ENCODE measurements at regions not wholly inside any gene's neighbourhood (a gene's known extent, or its start where the extent isn't known, plus 50 kb on each side); places are given as distances from the start of the nearest gene placed in this dataset.
A peak's percentile ranks its signal among the peaks of the same experiment; 100 is the strongest.

- DNase-seq (ENCODE audit: low read depth, low spot score): no peak
- H3K27me3 ChIP-seq (ENCODE audit: control insufficient read depth, insufficient read depth, low read length): no peaks in the 10 kb centered on the region
These were observed 125.4 kb downstream of the RIPK4 start for GRCh38 chr21:41641510-41641815.

GRCh38 chr21:41640748-41641509 lies 125.9 kb downstream of the RIPK4 start:
- no peak for DNase-seq (ENCODE audit: low read depth, low spot score)
- no peaks in the 10 kb centered on the region for H3K27me3 ChIP-seq (ENCODE audit: control insufficient read depth, insufficient read depth, low read length)
- ChIA-PET CTCF (no interaction called here), POLR2A (no interaction called here)
- TF ChIP-seq, protein P1, sequence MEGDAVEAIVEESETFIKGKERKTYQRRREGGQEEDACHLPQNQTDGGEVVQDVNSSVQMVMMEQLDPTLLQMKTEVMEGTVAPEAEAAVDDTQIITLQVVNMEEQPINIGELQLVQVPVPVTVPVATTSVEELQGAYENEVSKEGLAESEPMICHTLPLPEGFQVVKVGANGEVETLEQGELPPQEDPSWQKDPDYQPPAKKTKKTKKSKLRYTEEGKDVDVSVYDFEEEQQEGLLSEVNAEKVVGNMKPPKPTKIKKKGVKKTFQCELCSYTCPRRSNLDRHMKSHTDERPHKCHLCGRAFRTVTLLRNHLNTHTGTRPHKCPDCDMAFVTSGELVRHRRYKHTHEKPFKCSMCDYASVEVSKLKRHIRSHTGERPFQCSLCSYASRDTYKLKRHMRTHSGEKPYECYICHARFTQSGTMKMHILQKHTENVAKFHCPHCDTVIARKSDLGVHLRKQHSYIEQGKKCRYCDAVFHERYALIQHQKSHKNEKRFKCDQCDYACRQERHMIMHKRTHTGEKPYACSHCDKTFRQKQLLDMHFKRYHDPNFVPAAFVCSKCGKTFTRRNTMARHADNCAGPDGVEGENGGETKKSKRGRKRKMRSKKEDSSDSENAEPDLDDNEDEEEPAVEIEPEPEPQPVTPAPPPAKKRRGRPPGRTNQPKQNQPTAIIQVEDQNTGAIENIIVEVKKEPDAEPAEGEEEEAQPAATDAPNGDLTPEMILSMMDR (IDR thresholded peaks at IDR 0.05; ENCODE audit: low read depth, low read length): no peak
- peak overlapping the region; percentile 93 for H3K27ac ChIP-seq (ENCODE audit: low read depth, low read length)
- H3K9me3 ChIP-seq (ENCODE audit: control insufficient read depth, insufficient read depth, low read length): peaks cover 6% of the 10 kb centered on the region
- no peak overlapping the region for H3K4me3 ChIP-seq (ENCODE audit: low read depth, low read length)

More at GRCh38 chr21:41641510-41641815, 125.4 kb downstream of the RIPK4 start:
- POLR2A ChIA-PET: no interaction called here
- H3K27ac ChIP-seq (ENCODE audit: low read depth, low read length): peak overlapping the region; percentile 93
- CTCF ChIA-PET: interaction anchor here (1.2 kb wide), 1 partner anchor 14 kb away, joined by 4 read pairs; no protein-coding TSS in a partner anchor
- no peak overlapping the region for H3K4me3 ChIP-seq (ENCODE audit: low read depth, low read length)
- peaks cover 6% of the 10 kb centered on the region for H3K9me3 ChIP-seq (ENCODE audit: control insufficient read depth, insufficient read depth, low read length)
- TF ChIP-seq, protein P1 (IDR thresholded peaks at IDR 0.05; ENCODE audit: low read depth, low read length): no peak

GRCh38 chr21:41639766-41640165 lies 127.1 kb downstream of the RIPK4 start:
- CTCF ChIA-PET: no interaction called here
- no peak for DNase-seq (ENCODE audit: low read depth, low spot score)
- Histone ChIP-seq H3K4me3 (ENCODE audit: low read depth, low read length) (no peak overlapping the region), H3K27me3 (ENCODE audit: control insufficient read depth, insufficient read depth, low read length) (no peaks in the 10 kb centered on the region), H3K27ac (ENCODE audit: low read depth, low read length) (no peak overlapping the region), H3K9me3 (ENCODE audit: control insufficient read depth, insufficient read depth, low read length) (peaks cover 6% of the 10 kb centered on the region)
- TF ChIP-seq, protein P1 (IDR thresholded peaks at IDR 0.05; ENCODE audit: low read depth, low read length): no peak
- POLR2A ChIA-PET: no interaction called here

DNA sequence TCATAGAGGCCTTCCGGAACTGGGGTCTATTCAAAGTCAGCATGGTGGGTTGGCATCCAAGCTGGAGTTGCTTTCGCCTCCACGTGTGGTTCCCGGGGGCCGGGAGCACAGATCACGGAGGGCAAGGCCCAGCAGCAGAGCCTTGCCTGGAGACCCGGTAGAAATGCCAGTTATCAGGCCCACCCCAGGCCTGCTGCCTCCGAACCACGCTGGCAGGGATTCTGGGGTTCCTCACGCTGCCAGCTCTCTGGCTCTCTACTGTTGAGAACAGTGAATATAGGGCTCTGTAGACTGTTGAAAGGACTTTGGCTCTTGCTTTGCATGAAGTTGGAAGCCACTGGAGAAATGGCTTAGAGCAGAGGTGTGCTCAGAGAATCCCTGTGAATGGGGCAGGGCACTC lies 127.5 kb downstream of the RIPK4 start:
- CTCF ChIA-PET: no interaction called here
- DNase-seq (ENCODE audit: low read depth, low spot score): no peak
- TF ChIP-seq, protein P1 (IDR thresholded peaks at IDR 0.05; ENCODE audit: low read depth, low read length): no peak
- peaks cover 6% of the 10 kb centered on the region for H3K9me3 ChIP-seq (ENCODE audit: control insufficient read depth, insufficient read depth, low read length)
- no peak overlapping the region for H3K27ac ChIP-seq (ENCODE audit: low read depth, low read length)
- no peaks in the 10 kb centered on the region for H3K27me3 ChIP-seq (ENCODE audit: control insufficient read depth, insufficient read depth, low read length)
- POLR2A ChIA-PET: no interaction called here
- H3K4me3 ChIP-seq (ENCODE audit: low read depth, low read length): no peak overlapping the region

DNA sequence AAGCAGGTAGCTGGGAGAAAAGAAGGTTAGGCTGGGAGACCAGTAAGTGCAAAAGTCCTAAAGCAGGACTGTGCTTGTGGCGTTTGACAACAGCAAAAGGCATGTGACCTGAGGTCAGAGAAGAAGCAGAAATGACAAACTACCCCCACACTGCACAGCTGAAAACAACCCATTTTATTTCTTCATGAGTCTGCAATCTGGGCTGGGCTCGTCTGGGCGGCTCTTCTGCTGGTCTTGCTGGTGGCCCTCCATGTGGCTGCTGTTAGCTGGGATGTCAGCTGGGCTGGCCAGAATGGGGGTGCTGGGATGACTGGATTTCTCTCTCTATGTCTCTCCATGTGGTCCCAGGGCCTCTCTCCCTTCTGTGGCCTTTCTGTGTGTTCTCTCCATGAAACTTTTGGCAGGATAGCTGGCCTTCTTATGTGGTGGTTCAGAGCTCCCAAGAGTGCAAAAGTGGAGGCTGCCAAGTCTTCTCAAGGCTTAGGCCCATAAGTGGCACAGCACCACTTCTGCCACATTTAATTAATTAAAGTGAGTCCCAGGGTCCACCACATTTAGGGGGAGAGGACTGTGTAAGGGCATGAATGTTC lies 128.6 kb downstream of the RIPK4 start:
- Histone ChIP-seq H3K27me3 (ENCODE audit: control insufficient read depth, insufficient read depth, low read length) (no peaks in the 10 kb centered on the region), H3K9me3 (ENCODE audit: control insufficient read depth, insufficient read depth, low read length) (peaks cover 6% of the 10 kb centered on the region), H3K4me3 (ENCODE audit: low read depth, low read length) (no peak overlapping the region), H3K27ac (ENCODE audit: low read depth, low read length) (no peak overlapping the region)
- ChIA-PET POLR2A (no interaction called here), CTCF (no interaction called here)
- DNase-seq (ENCODE audit: low read depth, low spot score): no peak
- TF ChIP-seq, protein P1 (IDR thresholded peaks at IDR 0.05; ENCODE audit: low read depth, low read length): no peak
